RWPE1 (cell line): ENCODE measurements at regions not wholly inside any gene's neighbourhood (a gene's known extent, or its start where the extent isn't known, plus 50 kb on each side); places are given as distances from the start of the nearest gene placed in this dataset.

Source experiments
- CTCF ChIA-PET: fragments of 350-600 bp; sonication (Branson Sonifier 250); formaldehyde crosslinking; extraction: SDS; loops from one replicate; lab custom pipeline; 2021; lab: Yijun Ruan, JAX
- POLR2A ChIA-PET: fragments of 400-600 bp; formaldehyde crosslinking; extraction: SDS; loops from one replicate; lab custom pipeline; 2020; ENCODE audit warnings: antibody characterized with exemption; ENCODE audit not compliant: low non-redundant PET; lab: Yijun Ruan, JAX
- DNase-seq: peaks from one replicate; pipeline ENCODE4 v3.0.0; 2012; ENCODE audit warnings: low spot score
- H3K27ac ChIP-seq: fragments of 450-650 bp; 2 replicates; pipeline ENCODE4 v1.5.1; 2017
- TF ChIP-seq, protein P1 (sequence below): fragments of 450-650 bp; conservative IDR thresholded peaks from 2 replicates; pipeline ENCODE4 v1.5.1; 2017; ENCODE audit warnings: low read depth, mild to moderate bottlenecking

DNA sequence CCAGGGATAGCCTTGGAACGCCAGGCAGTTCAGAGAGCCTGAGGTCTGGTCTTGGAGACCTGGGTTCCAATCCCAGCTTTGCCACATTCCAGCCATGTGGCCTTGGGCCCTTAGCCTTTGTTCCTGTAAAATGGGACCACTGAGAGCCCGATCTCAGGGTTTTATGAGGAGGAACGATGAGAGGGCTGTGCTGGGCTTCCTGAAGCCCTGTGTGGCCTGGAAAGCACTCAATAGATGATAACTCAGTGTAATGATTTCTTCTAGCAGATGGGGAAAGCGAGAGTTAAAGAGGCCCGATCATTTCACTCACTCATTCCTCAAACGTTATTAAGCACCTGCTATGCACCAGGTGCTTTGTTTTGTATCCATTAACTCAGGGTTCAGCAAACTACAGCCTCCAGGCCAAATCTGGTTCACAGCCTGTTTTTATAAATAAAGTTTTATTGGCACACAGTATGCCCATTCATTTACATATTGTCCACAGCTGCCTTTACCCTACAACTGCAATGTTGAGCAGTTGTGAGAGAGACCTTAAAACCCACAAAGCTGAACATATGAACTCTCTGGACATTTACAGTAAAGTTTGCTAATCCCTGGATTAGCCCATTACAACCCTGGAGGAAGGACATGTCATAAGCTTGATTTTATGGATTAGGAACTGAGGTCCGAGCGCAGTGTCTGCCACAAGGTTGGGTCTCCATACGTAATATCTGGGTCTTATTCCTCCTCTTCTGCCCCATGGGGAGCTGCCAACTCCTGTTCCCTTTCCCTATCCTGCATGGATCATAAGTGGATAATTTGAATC lies 90.4 kb downstream of the CEBPB start:
- ChIA-PET CTCF (interaction anchor here (0.5 to 1.3 kb wide), 5 partner anchors 10 to 187 kb away, joined by 3 to 5 read pairs (median 3); no protein-coding TSS in a partner anchor), POLR2A (no interaction called here)
- DNase-seq: no peak
- peak overlapping the region; percentile 72 for H3K27ac ChIP-seq
- TF ChIP-seq, protein P1, sequence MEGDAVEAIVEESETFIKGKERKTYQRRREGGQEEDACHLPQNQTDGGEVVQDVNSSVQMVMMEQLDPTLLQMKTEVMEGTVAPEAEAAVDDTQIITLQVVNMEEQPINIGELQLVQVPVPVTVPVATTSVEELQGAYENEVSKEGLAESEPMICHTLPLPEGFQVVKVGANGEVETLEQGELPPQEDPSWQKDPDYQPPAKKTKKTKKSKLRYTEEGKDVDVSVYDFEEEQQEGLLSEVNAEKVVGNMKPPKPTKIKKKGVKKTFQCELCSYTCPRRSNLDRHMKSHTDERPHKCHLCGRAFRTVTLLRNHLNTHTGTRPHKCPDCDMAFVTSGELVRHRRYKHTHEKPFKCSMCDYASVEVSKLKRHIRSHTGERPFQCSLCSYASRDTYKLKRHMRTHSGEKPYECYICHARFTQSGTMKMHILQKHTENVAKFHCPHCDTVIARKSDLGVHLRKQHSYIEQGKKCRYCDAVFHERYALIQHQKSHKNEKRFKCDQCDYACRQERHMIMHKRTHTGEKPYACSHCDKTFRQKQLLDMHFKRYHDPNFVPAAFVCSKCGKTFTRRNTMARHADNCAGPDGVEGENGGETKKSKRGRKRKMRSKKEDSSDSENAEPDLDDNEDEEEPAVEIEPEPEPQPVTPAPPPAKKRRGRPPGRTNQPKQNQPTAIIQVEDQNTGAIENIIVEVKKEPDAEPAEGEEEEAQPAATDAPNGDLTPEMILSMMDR: no peak

DNA sequence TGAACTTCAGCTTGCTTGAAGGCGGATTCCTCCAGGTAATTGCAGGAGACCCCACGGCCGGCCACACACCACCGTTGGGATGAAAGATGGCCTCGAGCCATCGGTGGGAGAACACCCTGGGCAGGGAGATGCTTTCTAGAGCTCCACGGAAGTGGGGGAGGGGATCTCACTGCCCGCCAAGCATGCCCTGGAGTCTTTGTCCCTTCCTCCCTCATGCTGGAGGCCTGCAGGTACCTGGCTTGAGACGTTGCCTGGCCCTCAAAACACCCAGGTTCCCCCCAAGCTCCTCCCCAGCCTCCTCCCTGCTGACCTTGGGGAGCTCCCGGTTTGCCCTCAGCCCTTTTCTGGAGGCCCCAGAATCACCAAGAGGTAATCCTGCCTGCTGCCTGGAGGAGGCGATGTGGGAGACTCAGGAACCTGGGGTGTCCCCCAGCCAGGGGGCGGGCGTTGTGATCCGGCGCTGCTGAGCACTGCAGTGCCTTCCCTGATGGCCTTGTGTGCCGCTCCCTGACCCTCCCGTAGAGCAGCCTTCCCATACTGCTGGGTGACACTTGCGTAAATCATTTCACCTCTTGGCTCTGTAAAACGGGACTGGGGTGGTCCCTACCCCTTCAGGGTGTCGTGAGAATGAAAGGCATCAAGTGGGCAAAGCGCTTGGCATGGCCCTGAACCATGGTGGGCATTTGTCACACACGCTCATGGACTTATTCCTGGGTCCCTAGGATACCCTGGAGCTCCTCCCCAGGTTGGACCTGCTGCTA lies 91.4 kb downstream of the CEBPB start:
- ChIA-PET CTCF (interaction anchor here (0.6 to 1.3 kb wide), 5 partner anchors 11 to 186 kb away, joined by 3 to 5 read pairs (median 4); no protein-coding TSS in a partner anchor), POLR2A (no interaction called here)
- DNase-seq: no peak
- no peak overlapping the region; the same call in 1 of the 2 replicates for H3K27ac ChIP-seq
- TF ChIP-seq, protein P1: no peak; the same call in 1 of the 2 replicates

DNA sequence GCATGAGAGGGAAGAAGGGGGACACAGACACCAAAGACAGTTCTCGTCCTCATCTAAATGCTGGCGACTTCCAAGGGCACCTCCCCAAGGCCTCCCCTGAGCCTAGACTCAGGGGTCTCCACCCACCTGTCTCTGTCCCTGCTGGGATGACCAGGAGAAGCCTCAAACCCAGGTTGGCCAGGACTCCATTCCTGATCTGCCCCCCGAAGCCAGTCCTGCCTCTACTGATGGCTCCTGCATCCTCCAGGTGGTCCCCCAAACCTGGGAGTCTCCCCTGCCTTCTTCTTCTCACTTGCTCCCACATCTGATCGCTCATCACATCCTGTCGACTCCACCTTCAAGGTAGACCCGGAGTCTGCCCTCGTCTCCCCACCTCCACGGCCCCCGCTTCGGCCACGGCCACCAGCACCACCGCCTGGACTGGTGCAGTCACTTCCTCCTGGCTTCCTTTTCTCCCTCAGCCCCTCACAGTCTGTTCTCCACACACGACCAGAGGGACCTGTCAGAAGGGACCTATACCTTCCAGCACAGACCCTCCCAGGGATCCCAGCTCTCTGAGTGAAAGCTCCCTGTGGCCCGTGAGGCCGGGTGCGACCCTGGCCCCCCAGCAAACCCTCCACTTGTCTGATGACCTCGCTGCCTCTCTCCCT lies 92.1 kb downstream of the CEBPB start:
- TF ChIP-seq, protein P1: no peak
- POLR2A ChIA-PET: no interaction called here
- DNase-seq: no peak
- H3K27ac ChIP-seq: peak overlapping the region; percentile 64; the same call in 1 of the 2 replicates
- CTCF ChIA-PET: interaction anchor here (0.8 to 1.3 kb wide), 2 partner anchors 12 to 60 kb away, joined by 3 to 4 read pairs; no protein-coding TSS in a partner anchor

DNA sequence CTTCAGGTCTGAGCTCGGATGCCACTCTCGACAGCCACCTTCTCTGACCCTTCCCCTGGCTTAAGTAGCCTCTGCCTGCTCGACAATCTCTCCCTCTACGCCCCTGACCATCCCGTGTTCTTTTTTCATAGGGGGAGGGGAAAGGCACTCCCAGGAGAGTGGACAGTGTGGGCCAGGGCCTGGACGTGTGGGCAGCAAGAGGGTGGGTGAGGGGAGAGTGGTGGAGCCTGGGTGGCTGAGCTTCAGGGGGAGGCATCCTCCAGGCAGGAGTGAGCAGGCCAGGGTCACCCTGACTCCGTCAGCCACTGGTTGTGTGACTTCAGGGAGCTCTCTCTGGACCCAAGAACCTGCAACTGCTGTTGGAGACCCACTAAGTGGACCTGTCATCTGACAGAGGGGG lies 92.7 kb downstream of the CEBPB start:
- ChIA-PET POLR2A (no interaction called here), CTCF (interaction anchor here (0.5 kb wide), 1 partner anchor 166 kb away, joined by 3 read pairs; no protein-coding TSS in a partner anchor)
- DNase-seq: no peak
- TF ChIP-seq, protein P1: no peak
- peak overlapping the region; percentile 64 for H3K27ac ChIP-seq

DNA sequence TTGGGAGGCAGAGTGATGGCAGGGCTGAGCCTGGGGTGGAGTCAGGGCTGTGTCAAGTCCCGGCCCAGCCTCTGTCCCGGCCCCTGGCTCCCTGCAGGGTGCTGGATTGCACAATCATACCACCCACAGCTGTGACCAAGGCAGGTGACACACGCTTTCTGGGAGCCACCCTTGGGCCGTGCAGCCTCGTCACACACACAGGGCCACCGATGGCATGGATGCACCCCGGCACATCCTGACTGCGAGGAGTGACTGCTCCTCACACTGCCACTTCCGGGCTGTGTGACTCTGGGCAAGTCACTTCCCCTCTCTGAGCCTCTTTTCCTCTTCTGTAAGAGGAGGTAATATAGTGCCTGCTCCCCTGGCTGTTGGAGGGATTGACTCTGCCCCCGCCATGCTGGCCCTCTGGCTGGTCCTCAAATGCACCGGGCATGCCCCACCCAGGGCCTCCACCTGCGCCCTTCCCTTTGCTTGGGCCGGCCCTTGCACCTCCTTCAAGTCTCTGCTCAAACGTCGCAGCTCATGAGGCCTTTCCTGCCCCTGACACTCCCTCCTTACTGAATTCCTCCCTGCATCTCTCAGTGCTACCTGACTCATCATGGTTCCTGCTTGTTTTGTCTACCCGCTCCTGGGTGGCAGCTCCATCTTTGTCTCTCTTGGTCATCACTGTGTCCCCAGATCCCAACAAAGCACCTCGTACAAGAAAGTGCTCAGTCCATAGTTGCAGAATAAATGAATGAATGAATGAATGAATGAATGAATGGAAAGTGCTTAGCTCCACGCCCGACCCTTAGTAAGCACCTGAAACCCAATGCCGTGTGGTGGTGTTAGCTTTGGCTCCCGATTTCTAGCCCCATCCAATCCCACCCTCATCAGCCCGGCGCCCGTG lies 93.5 kb downstream of the CEBPB start:
- TF ChIP-seq, protein P1: no peak
- ChIA-PET POLR2A (interaction anchor here (0.8 kb wide), 1 partner anchor 69 kb away, joined by 3 read pairs; no protein-coding TSS in a partner anchor), CTCF (interaction anchor here (0.6 to 1.1 kb wide), 3 partner anchors 9 to 96 kb away, joined by 3 to 7 read pairs (median 3); no protein-coding TSS in a partner anchor)
- DNase-seq: peak; percentile 84
- peak overlapping the region; percentile 64 for H3K27ac ChIP-seq
